Breast epithelium (tissue), 3 donors: ENCODE measurements at regions not wholly inside any gene's neighbourhood (a gene's known extent, or its start where the extent isn't known, plus 50 kb on each side); places are given as distances from the start of the nearest gene placed in this dataset.

Source experiments
- CTCF ChIP-seq, 3 donors: fragments of 450-650 bp; IDR thresholded peaks; one replicate each; pipeline ENCODE4 v1.5.1; 2016 to 2017; ENCODE audit warnings: antibody characterized with exemption in 3 of 3, mild to moderate bottlenecking in 3 of 3, moderate library complexity in 3 of 3
- POLR2A ChIP-seq: fragments of 450-650 bp; IDR thresholded peaks from one replicate; pipeline ENCODE4 v1.6.1; 2016; ENCODE audit warnings: antibody characterized with exemption, mild to moderate bottlenecking, moderate library complexity
- POLR2AphosphoS5 ChIP-seq, 3 donors: sonication (generic); formaldehyde crosslinking; IDR thresholded peaks; one replicate each; pipeline ENCODE4 v1.6.1; 2017; ENCODE audit warnings: antibody characterized with exemption in 3 of 3

GRCh38 chr9:116078640-116079039 lies 75.0 kb upstream of the PAPPA start:
- TF ChIP-seq CTCF (IDR thresholded peaks at IDR 0.05) (no peak), POLR2A (no peak), POLR2AphosphoS5 (IDR thresholded peaks at IDR 0.05) (no peak)
